ENCODE measurements at regions not wholly inside any gene's neighbourhood (a gene's known extent, or its start where the extent isn't known, plus 50 kb on each side); places are given as distances from the start of the nearest gene placed in this dataset.

DNA sequence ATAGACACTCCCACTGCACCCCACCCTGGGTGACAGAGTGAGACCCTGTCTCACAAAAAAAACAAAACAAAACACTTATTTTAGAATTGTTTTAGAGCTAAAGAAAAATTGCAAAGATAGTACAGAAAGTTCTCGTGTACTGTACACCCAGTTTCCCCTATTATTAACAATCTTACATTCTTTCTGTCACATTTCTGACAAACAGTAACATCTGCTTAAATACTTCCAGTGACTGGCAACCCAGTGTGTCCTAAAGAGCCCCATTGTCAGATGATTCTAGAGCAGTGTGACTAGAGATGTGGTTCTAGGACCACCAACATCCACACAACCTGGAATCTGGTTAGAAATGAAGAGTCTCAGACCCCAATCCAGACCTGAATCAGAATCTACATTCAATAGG lies 90.5 kb downstream of the LEPR start:
- TF ChIP-seq, protein P1, sequence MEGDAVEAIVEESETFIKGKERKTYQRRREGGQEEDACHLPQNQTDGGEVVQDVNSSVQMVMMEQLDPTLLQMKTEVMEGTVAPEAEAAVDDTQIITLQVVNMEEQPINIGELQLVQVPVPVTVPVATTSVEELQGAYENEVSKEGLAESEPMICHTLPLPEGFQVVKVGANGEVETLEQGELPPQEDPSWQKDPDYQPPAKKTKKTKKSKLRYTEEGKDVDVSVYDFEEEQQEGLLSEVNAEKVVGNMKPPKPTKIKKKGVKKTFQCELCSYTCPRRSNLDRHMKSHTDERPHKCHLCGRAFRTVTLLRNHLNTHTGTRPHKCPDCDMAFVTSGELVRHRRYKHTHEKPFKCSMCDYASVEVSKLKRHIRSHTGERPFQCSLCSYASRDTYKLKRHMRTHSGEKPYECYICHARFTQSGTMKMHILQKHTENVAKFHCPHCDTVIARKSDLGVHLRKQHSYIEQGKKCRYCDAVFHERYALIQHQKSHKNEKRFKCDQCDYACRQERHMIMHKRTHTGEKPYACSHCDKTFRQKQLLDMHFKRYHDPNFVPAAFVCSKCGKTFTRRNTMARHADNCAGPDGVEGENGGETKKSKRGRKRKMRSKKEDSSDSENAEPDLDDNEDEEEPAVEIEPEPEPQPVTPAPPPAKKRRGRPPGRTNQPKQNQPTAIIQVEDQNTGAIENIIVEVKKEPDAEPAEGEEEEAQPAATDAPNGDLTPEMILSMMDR (conservative IDR thresholded peaks at IDR 0.05; ENCODE audit: low read depth, low read length) = no peak
- TF ChIP-seq POLR2A (IDR thresholded peaks at IDR 0.05; ENCODE audit: low read depth, low read length) (no peak), CHD1 (IDR thresholded peaks at IDR 0.05; ENCODE audit: low read depth, low read length) (no peak), MXI1 (IDR thresholded peaks at IDR 0.05; ENCODE audit: borderline replicate concordance, low read depth, low read length) (no peak), RAD21 (IDR thresholded peaks at IDR 0.05; ENCODE audit: low read length) (no peak), FOS (IDR thresholded peaks at IDR 0.05; ENCODE audit: low read depth, low read length) (no peak), SMC3 (IDR thresholded peaks at IDR 0.05; ENCODE audit: low read depth, low read length) (no peak), RFX5 (IDR thresholded peaks at IDR 0.05; ENCODE audit: low read depth, low read length) (no peak), RCOR1 (IDR thresholded peaks at IDR 0.05; ENCODE audit: insufficient replicate concordance, low read length) (no peak), CEBPB (IDR thresholded peaks at IDR 0.05; ENCODE audit: low read depth, low read length) (no peak), BHLHE40 (IDR thresholded peaks at IDR 0.05; ENCODE audit: low read depth, low read length) (no peak), MAFK (IDR thresholded peaks at IDR 0.05; ENCODE audit: low read depth, low read length) (no peak)
- TF ChIP-seq, protein P2, sequence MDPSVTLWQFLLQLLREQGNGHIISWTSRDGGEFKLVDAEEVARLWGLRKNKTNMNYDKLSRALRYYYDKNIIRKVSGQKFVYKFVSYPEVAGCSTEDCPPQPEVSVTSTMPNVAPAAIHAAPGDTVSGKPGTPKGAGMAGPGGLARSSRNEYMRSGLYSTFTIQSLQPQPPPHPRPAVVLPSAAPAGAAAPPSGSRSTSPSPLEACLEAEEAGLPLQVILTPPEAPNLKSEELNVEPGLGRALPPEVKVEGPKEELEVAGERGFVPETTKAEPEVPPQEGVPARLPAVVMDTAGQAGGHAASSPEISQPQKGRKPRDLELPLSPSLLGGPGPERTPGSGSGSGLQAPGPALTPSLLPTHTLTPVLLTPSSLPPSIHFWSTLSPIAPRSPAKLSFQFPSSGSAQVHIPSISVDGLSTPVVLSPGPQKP (IDR thresholded peaks at IDR 0.05; ENCODE audit: borderline replicate concordance, low read depth, low read length) = no peak
